ENCODE measurements at regions not wholly inside any gene's neighbourhood (a gene's known extent, or its start where the extent isn't known, plus 50 kb on each side); places are given as distances from the start of the nearest gene placed in this dataset.
A peak's percentile ranks its signal among the peaks of the same experiment; 100 is the strongest.

DNA sequence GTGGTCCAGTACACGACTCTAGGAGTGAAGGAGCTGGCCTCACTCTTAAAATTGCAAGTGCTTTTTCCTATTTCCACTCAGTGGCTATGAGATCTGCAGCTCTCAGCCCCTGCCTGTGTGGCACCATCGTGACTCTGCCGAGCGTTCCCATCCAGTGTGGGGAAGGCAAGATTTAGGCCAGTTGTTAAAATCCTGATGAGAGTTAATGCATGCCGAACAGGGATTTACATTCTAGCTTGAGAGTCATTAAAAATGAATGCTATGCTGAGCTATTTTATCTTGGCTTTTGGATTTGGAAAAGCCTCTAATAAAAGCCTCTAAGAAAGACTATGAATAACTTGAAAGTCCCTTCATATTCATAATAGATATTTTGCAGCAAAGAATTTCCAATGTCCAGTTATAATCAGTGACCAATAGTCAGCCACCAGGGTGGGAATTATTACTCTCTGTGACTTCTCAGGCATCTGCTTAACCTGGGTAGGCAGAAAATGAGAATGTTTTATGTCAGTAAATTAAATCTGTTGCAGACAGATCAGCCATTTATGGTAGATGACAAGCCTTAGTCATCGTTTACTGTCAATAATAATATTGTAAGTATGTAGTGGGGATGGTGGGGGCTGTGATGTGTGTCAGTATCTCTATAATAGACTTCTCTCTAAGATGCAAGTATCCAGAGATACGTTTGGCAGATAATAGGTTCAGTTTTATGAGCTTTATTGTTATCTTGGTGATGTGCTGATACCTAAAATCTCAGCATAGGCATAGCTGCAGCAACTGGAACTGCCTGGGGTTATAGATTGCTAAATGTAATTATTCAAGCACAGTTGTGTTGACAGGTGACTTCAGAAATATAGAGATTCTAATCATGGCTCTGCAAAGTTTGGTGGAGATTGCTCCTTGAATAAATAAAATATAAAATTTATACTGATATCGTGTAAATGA lies 207.8 kb downstream of the SOCS6 start:
- no peak for DNase-seq (ENCODE audit: low read depth)
- H3K4me3 ChIP-seq (ENCODE audit: low read depth, low read length): no peak overlapping the region
- TF ChIP-seq, protein P1, sequence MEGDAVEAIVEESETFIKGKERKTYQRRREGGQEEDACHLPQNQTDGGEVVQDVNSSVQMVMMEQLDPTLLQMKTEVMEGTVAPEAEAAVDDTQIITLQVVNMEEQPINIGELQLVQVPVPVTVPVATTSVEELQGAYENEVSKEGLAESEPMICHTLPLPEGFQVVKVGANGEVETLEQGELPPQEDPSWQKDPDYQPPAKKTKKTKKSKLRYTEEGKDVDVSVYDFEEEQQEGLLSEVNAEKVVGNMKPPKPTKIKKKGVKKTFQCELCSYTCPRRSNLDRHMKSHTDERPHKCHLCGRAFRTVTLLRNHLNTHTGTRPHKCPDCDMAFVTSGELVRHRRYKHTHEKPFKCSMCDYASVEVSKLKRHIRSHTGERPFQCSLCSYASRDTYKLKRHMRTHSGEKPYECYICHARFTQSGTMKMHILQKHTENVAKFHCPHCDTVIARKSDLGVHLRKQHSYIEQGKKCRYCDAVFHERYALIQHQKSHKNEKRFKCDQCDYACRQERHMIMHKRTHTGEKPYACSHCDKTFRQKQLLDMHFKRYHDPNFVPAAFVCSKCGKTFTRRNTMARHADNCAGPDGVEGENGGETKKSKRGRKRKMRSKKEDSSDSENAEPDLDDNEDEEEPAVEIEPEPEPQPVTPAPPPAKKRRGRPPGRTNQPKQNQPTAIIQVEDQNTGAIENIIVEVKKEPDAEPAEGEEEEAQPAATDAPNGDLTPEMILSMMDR (IDR thresholded peaks at IDR 0.05; ENCODE audit: insufficient read depth, low read depth, low read length, missing control alignments): no peak

DNA sequence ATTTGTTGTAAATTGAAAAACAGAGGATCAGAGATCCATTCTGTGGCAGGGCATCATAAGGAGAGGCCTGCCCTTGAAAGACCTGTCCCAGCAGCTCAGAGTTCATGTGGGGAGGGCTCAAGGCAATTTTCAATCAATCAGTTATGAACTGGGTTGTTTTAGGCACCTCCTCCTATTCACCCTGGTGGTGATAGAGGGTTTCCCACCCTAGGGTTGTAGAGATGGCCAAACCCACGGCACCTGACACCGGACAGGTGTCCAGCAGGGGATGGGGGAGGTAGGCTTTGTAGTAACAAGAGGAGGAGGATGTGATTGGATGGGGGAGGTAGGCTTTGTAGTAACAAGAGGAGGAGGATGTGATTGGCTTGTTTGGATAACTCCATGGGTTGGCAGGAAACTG lies 205.7 kb downstream of the SOCS6 start:
- no peak overlapping the region for H3K4me3 ChIP-seq (ENCODE audit: low read depth, low read length)
- TF ChIP-seq, protein P1 (IDR thresholded peaks at IDR 0.05; ENCODE audit: insufficient read depth, low read depth, low read length, missing control alignments): no peak
- DNase-seq (ENCODE audit: low read depth): no peak

DNA sequence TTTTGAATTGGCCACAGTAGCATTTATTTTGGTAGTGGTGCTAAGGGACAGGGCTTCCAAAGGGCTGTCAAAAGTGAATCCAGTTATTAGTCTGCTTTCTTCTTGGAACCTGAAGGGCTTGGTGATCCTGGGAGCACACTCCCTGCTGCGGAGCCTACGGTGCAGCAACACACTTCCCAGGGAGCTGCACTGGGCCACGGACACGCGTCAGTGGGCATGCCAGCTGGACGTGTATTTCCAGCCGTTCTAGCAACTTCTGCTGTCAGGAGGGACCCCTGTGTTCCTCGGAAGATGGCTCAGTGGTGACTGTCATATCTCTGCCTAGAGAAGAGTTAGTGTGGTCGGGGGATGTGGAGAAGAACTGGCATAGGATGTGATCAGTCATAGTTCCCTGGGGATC lies 204.6 kb downstream of the SOCS6 start:
- DNase-seq (ENCODE audit: low read depth): no peak
- TF ChIP-seq, protein P1 (IDR thresholded peaks at IDR 0.05; ENCODE audit: insufficient read depth, low read depth, low read length, missing control alignments): no peak
- no peak overlapping the region for H3K4me3 ChIP-seq (ENCODE audit: low read depth, low read length)

DNA sequence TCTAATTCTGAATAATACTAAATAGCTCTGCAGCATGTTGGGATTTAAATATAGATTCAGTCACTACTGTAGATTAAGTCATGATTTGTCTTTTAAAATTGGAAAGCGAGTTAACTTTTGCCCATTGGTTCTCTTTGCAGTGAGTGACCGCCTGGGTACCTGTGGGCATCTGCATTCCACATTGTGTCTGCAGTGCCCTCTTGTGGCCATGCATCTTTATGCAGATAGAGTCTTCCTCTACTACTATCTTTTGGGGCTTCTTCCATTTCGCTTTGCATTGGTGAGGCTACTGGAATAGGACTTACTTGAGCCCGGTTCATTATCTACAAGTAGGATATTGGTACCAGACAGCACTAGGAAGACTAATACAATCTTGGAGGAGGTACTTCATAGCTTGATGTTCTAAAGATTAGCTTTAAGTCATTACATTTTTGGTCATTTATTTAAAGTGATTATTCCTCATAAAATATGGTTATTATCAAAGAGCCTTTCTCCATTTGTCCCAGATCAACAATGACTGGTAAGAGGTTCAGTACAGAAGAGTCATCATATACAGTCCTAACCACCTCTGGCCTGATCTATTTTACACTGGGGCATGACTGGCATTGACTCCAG lies 203.0 kb downstream of the SOCS6 start:
- DNase-seq (ENCODE audit: low read depth): peak; percentile 64
- no peak overlapping the region for H3K4me3 ChIP-seq (ENCODE audit: low read depth, low read length)
- TF ChIP-seq, protein P1 (IDR thresholded peaks at IDR 0.05; ENCODE audit: insufficient read depth, low read depth, low read length, missing control alignments): peak; percentile 86

DNA sequence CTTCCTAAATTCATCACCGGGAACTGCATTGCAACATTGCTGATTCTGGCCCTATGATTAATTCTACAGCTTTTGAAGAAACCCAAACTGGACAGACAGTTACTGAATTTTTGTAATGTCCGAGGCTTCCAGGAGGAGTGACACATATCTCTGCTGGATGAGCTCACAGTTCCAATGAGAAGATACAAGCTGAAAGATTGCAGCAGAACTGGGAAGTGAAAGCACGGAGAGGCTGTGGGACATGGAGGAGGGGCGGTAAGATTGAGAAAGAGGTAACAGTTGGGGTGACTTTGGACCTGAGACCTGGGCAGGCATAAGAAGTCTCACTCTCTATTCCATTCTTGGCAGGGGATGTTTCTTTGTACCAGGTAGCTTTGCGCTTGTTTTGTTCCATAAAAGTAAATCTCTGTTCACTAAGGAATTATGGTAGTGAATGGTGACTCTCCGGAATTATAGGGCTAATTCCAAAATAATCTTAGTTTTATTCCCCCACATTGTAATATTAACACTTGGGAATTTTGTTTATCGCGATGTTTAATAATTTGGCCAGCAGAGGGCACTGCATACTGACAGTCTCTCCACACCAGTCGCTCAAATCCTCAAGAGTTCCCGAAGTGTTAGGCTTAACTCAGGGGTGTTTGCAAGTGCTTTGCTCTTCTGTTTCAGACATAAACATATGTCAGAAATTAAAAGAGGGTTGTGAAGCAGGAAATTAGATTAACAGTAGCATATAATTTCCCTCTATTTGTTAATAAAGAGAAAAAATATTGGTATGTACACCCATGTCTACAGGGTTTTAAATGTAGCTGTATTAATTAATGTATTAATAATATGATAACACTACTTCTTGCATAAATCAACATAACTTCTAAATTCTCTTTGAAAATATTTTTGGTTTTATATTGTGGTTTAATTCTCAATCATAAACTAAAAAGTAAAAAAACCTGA lies 201.4 kb downstream of the SOCS6 start:
- TF ChIP-seq, protein P1 (IDR thresholded peaks at IDR 0.05; ENCODE audit: insufficient read depth, low read depth, low read length, missing control alignments): peak; percentile 51
- H3K4me3 ChIP-seq (ENCODE audit: low read depth, low read length): no peak overlapping the region
- DNase-seq (ENCODE audit: low read depth): peak; percentile 54

DNA sequence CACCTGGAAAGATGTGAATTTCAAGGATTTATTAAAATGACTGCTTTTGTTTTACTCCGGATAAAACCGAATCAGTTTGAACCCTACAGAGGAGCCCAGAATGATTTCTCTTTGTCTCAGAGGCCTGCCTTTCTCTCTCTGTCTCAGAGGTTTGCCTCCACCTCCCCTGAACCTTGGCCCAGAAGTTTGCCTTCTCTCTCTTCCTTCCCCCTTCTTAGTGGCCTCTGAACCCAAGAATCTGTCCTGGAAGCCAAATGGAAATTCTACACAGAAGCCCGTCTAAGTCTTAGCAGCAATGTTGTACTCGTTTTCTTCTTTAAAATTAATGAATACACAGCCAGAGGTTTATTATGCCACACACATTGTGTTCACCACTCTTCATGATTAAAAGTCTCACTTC lies 200.7 kb downstream of the SOCS6 start:
- no peak for DNase-seq (ENCODE audit: low read depth)
- TF ChIP-seq, protein P1 (IDR thresholded peaks at IDR 0.05; ENCODE audit: insufficient read depth, low read depth, low read length, missing control alignments): no peak
- no peak overlapping the region for H3K4me3 ChIP-seq (ENCODE audit: low read depth, low read length)

Data from GM12865 (cell line).